ENCODE measurements at regions not wholly inside any gene's neighbourhood (a gene's known extent, or its start where the extent isn't known, plus 50 kb on each side); places are given as distances from the start of the nearest gene placed in this dataset.

- DNase-seq = no peak
- in situ Hi-C loops (cut with MboI; ENCODE audit: low pct_unique_long_range_greater_than_20kb, low sequenced_read_pairs) = no loop called here
Measured at GRCh38 chr14:76655331-76655730, 105.9 kb upstream of the VASH1 start.

GRCh38 chr14:76656592-76656991 is 104.7 kb upstream of the VASH1 start:
- no peak for DNase-seq
- in situ Hi-C loops (cut with MboI; ENCODE audit: low pct_unique_long_range_greater_than_20kb, low sequenced_read_pairs) = no loop called here

- DNase-seq = no peak
- in situ Hi-C loops (cut with MboI; ENCODE audit: low pct_unique_long_range_greater_than_20kb, low sequenced_read_pairs) = no loop called here
Measured at GRCh38 chr14:76657404-76657803, 103.9 kb upstream of the VASH1 start.

GRCh38 chr14:76657846-76658245 is 103.4 kb upstream of the VASH1 start:
- in situ Hi-C loops (cut with MboI; ENCODE audit: low pct_unique_long_range_greater_than_20kb, low sequenced_read_pairs) = no loop called here
- no peak for DNase-seq

- in situ Hi-C loops (cut with MboI; ENCODE audit: low pct_unique_long_range_greater_than_20kb, low sequenced_read_pairs) = no loop called here
Measured at GRCh38 chr14:76662580-76662979, 98.7 kb upstream of the VASH1 start.

GRCh38 chr14:76664790-76665189 is 96.5 kb upstream of the VASH1 start:
- in situ Hi-C loops (cut with MboI; ENCODE audit: low pct_unique_long_range_greater_than_20kb, low sequenced_read_pairs) = no loop called here

More at GRCh38 chr14:76662580-76662979, 98.7 kb upstream of the VASH1 start:
- no peak for DNase-seq

GRCh38 chr14:76666746-76667145 is 94.5 kb upstream of the VASH1 start:
- DNase-seq = no peak
- in situ Hi-C loops (cut with MboI; ENCODE audit: low pct_unique_long_range_greater_than_20kb, low sequenced_read_pairs) = no loop called here

More at GRCh38 chr14:76664790-76665189, 96.5 kb upstream of the VASH1 start:
- no peak for DNase-seq

GRCh38 chr14:76669770-76670169 is 91.5 kb upstream of the VASH1 start:
- DNase-seq = no peak
- in situ Hi-C loops (cut with MboI; ENCODE audit: low pct_unique_long_range_greater_than_20kb, low sequenced_read_pairs) = no loop called here

GRCh38 chr14:76672123-76672522 is 89.1 kb upstream of the VASH1 start:
- DNase-seq = no peak
- in situ Hi-C loops (cut with MboI; ENCODE audit: low pct_unique_long_range_greater_than_20kb, low sequenced_read_pairs) = no loop called here

GRCh38 chr14:76673261-76673660 is 88.0 kb upstream of the VASH1 start:
- in situ Hi-C loops (cut with MboI; ENCODE audit: low pct_unique_long_range_greater_than_20kb, low sequenced_read_pairs) = no loop called here
- peak; percentile 9 for DNase-seq

GRCh38 chr14:76675046-76675445 is 86.2 kb upstream of the VASH1 start:
- DNase-seq = no peak
- in situ Hi-C loops (cut with MboI; ENCODE audit: low pct_unique_long_range_greater_than_20kb, low sequenced_read_pairs) = no loop called here

- DNase-seq = no peak
- in situ Hi-C loops (cut with MboI; ENCODE audit: low pct_unique_long_range_greater_than_20kb, low sequenced_read_pairs) = no loop called here
Measured at GRCh38 chr14:76676539-76676938, 84.7 kb upstream of the VASH1 start.

- in situ Hi-C loops (cut with MboI; ENCODE audit: low pct_unique_long_range_greater_than_20kb, low sequenced_read_pairs) = no loop called here
- DNase-seq = no peak
Measured at GRCh38 chr14:76677534-76678145, 83.6 kb upstream of the VASH1 start.

- in situ Hi-C loops (cut with MboI; ENCODE audit: low pct_unique_long_range_greater_than_20kb, low sequenced_read_pairs) = no loop called here
- DNase-seq = no peak
Measured at GRCh38 chr14:76678244-76678800, 82.9 kb upstream of the VASH1 start.

GRCh38 chr14:76682367-76682766 is 78.9 kb upstream of the VASH1 start:
- DNase-seq = no peak
- in situ Hi-C loops (cut with MboI; ENCODE audit: low pct_unique_long_range_greater_than_20kb, low sequenced_read_pairs) = no loop called here

GRCh38 chr14:76686646-76687045 is 74.6 kb upstream of the VASH1 start:
- DNase-seq = no peak

GRCh38 chr14:76687611-76688382 is 73.5 kb upstream of the VASH1 start:
- in situ Hi-C loops (cut with MboI; ENCODE audit: low pct_unique_long_range_greater_than_20kb, low sequenced_read_pairs) = no loop called here
- no peak for DNase-seq

More at GRCh38 chr14:76686646-76687045, 74.6 kb upstream of the VASH1 start:
- in situ Hi-C loops (cut with MboI; ENCODE audit: low pct_unique_long_range_greater_than_20kb, low sequenced_read_pairs) = no loop called here

GRCh38 chr14:76688383-76688671 is 72.9 kb upstream of the VASH1 start:
- DNase-seq = no peak
- in situ Hi-C loops (cut with MboI; ENCODE audit: low pct_unique_long_range_greater_than_20kb, low sequenced_read_pairs) = no loop called here

- no peak for DNase-seq
- in situ Hi-C loops (cut with MboI; ENCODE audit: low pct_unique_long_range_greater_than_20kb, low sequenced_read_pairs) = no loop called here
Measured at GRCh38 chr14:76690502-76691105, 70.7 kb upstream of the VASH1 start.

GRCh38 chr14:76694106-76694505 is 67.2 kb upstream of the VASH1 start:
- no peak for DNase-seq
- in situ Hi-C loops (cut with MboI; ENCODE audit: low pct_unique_long_range_greater_than_20kb, low sequenced_read_pairs) = no loop called here
